ENCODE measurements at regions not wholly inside any gene's neighbourhood (a gene's known extent, or its start where the extent isn't known, plus 50 kb on each side); places are given as distances from the start of the nearest gene placed in this dataset.

DNA sequence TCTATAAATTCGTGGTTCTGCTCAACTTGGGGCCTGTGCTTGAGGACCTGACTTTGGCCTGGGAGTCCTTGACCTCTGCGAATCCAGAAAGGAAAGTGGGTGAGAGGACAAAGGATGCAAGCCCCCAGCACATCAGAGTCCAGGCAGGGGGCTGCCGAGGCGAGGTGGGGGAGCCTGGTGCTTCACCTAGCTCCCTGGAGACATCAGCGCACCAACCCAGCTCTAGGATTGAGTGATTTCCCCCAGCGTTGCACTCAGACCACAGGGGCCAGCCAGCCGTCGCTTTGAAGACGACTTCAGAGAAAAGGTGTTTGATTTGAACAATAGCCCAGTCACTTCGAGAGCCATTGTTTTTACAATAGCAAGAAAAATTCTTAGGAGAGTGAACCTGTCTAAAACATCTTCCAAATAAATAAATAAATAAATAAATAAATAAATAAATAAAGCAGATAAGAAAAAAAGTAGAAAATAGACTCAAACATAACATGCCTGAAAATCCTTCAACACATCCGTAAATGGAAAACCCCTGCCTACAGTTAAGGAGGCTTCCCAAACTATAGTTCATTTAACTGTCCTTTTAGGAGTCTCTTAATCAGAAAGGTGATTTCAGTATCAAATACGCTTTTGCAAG is 180.9 kb downstream of the RBFOX3 start:
- in situ Hi-C loops (cut with MboI): no loop called here
- Histone ChIP-seq H3K27me3 (replicated peaks; ENCODE audit: insufficient read depth) (peaks cover 9% of the 10 kb centered on the region; the same call in 1 of the 2 replicates), H3K79me2 (ENCODE audit: insufficient read depth) (no peaks in the 10 kb centered on the region), H4K20me1 (ENCODE audit: insufficient read depth) (no peaks in the 10 kb centered on the region), H3K9me2 (ENCODE audit: insufficient read depth) (no peaks in the 10 kb centered on the region), H3K9ac (no peak overlapping the region), H3K27ac (no peak overlapping the region), H3K9me3 (ENCODE audit: low read depth) (no peaks in the 10 kb centered on the region), H3K36me3 (ENCODE audit: low read depth) (no peaks in the 10 kb centered on the region), H3K4me3 (no peak overlapping the region), H3K4me1 (ENCODE audit: insufficient read depth) (no peaks in the 10 kb centered on the region), H3F3A (ENCODE audit: insufficient read depth) (no peaks in the 10 kb centered on the region), H3K4me2 (ENCODE audit: unreplicated experiment) (no peak overlapping the region), H2AFZ (no peak overlapping the region)
- no peak for TF ChIP-seq EZH2 (IDR thresholded peaks at IDR 0.05; ENCODE audit: insufficient read depth, poor library complexity, severe bottlenecking)
- TF ChIP-seq EZH2phosphoT487 (IDR thresholded peaks at IDR 0.05; ENCODE audit: insufficient read depth, low read depth): no peak
- DNase-seq: no peak
- WGBS, 2 experiments (ENCODE audit: low coverage in 1 of 2, low lambda C conversion rate in 2 of 2, missing lambda C conversion rate in 2 of 2): 21 to 29% methylated on average over 12 of the region's 12 CpGs

DNA sequence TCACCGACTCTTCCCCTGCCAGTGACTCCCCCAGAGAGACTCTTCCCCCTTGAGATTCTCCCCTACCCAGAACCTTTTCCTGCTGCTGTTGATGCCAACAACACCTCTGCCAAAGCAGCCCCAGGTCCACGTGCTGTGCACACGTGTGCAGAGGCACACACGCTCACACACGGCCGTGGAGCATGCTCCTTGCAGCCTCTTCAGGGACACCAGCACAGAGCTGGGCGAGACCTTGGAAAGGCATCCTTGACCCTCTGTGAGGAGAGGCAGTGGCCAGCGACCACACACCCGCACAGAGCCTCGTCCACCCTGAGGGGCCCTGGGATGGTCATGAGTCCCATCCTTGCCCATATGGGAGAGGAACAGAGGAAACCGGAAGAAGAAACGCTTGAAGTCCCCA is 181.9 kb downstream of the RBFOX3 start:
- no peak overlapping the region for H3K27ac ChIP-seq
- H3K4me2 ChIP-seq (ENCODE audit: unreplicated experiment): no peak overlapping the region
- H3K27me3 ChIP-seq (replicated peaks; ENCODE audit: insufficient read depth): 0 out of 2 replicates have a peak, but pooled peaks cover 9% of the 10 kb centered on the region
- H4K20me1 ChIP-seq (ENCODE audit: insufficient read depth): no peaks in the 10 kb centered on the region
- in situ Hi-C loops (cut with MboI): no loop called here
- no peaks in the 10 kb centered on the region for H3K36me3 ChIP-seq (ENCODE audit: low read depth)
- no peaks in the 10 kb centered on the region for H3K9me3 ChIP-seq (ENCODE audit: low read depth)
- no peak for DNase-seq
- no peaks in the 10 kb centered on the region for H3F3A ChIP-seq (ENCODE audit: insufficient read depth)
- H2AFZ ChIP-seq: no peak overlapping the region
- H3K9me2 ChIP-seq (ENCODE audit: insufficient read depth): no peaks in the 10 kb centered on the region
- H3K9ac ChIP-seq: no peak overlapping the region
- WGBS, 2 experiments (ENCODE audit: low coverage in 1 of 2, low lambda C conversion rate in 2 of 2, missing lambda C conversion rate in 2 of 2): 42 to 48% methylated on average over 12 of the region's 12 CpGs
- TF ChIP-seq EZH2phosphoT487 (IDR thresholded peaks at IDR 0.05; ENCODE audit: insufficient read depth, low read depth) (no peak), EZH2 (IDR thresholded peaks at IDR 0.05; ENCODE audit: insufficient read depth, poor library complexity, severe bottlenecking) (no peak)
- H3K79me2 ChIP-seq (ENCODE audit: insufficient read depth): no peaks in the 10 kb centered on the region
- no peaks in the 10 kb centered on the region for H3K4me1 ChIP-seq (ENCODE audit: insufficient read depth)
- H3K4me3 ChIP-seq: no peak overlapping the region

DNA sequence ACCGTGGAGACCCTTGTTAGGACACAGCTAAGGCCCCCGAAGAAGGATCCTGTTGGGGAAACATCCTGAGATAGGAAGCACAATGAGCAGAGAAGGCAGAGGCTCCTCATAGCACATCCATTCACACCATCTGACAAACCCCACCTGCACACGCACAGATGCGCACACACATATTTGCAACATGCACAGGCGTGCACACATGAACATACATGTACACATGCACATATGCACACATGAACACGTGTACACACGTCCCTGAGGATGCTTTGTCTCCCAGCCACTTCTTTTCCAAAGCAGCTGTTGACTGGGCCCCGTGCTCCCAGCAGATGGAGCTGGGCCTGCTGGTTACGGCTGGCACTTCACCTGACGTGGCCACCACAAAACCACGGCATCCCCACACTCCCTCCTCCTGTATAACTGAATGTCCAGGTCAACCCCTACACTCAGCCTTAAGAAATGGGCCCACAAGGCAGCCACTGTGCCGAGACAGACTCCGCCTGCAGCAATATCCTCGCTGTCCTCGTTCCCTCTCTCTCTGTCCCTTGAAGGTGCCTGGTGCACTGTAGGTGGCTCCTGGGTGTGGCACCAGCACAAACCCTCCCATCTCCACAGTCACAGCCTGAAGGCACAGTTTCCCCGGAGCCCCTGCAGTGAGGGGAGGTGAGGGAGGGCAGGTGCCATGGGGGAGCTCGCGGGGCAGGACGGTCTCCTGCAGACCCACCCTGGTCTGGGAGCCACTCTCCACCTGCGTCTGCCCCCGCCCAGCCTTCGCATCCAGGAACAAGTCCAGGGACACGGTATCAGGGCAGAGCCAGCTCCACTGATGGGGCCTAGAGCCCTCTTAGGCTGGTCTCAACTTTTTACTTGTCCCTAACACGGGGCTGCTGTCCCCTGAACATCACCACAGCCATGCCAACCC is 183.0 kb downstream of the RBFOX3 start:
- TF ChIP-seq EZH2 (IDR thresholded peaks at IDR 0.05; ENCODE audit: insufficient read depth, poor library complexity, severe bottlenecking): no peak
- no peak for TF ChIP-seq EZH2phosphoT487 (IDR thresholded peaks at IDR 0.05; ENCODE audit: insufficient read depth, low read depth)
- DNase-seq: no peak
- Histone ChIP-seq H3K4me1 (ENCODE audit: insufficient read depth) (no peaks in the 10 kb centered on the region), H3K9ac (no peak overlapping the region), H3K79me2 (ENCODE audit: insufficient read depth) (no peaks in the 10 kb centered on the region), H2AFZ (no peak overlapping the region), H4K20me1 (ENCODE audit: insufficient read depth) (no peaks in the 10 kb centered on the region), H3F3A (ENCODE audit: insufficient read depth) (no peaks in the 10 kb centered on the region), H3K36me3 (ENCODE audit: low read depth) (no peaks in the 10 kb centered on the region), H3K4me2 (ENCODE audit: unreplicated experiment) (no peak overlapping the region), H3K9me3 (ENCODE audit: low read depth) (no peaks in the 10 kb centered on the region), H3K27me3 (replicated peaks; ENCODE audit: insufficient read depth) (0 out of 2 replicates have a peak, but pooled peaks cover 6% of the 10 kb centered on the region), H3K4me3 (no peak overlapping the region), H3K9me2 (ENCODE audit: insufficient read depth) (no peaks in the 10 kb centered on the region), H3K27ac (no peak overlapping the region)
- 56 to 57% methylated on average over 20 to 23 of the region's 24 CpGs for WGBS, 2 experiments (ENCODE audit: low coverage in 1 of 2, low lambda C conversion rate in 2 of 2, missing lambda C conversion rate in 2 of 2)
- in situ Hi-C loops (cut with MboI): no loop called here

DNA sequence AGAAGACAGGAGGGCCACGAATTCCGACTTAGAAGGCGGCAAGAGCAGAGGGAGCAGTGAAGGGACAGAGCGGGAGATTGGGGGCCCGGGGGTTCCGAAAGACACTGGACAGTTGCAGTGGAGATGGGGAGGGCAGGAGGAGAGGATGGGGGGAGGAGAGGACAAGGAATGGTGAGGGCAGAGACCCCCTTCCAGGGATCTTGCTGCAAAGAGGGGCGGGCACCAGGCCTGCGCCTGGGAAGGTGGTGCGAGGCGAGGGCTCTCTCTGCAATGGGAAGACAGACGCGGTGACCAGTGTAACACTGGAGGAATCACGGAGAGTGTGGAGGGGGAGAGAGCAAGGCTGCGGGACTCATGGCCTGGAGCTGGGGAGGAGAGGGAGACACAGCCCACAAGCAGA is 185.2 kb downstream of the RBFOX3 start:
- Histone ChIP-seq H3K4me3 (no peak overlapping the region), H3K36me3 (ENCODE audit: low read depth) (no peaks in the 10 kb centered on the region), H3K9me2 (ENCODE audit: insufficient read depth) (no peaks in the 10 kb centered on the region), H3K4me2 (ENCODE audit: unreplicated experiment) (no peak overlapping the region), H4K20me1 (ENCODE audit: insufficient read depth) (no peaks in the 10 kb centered on the region), H3K9ac (no peak overlapping the region), H3K27ac (no peak overlapping the region), H3F3A (ENCODE audit: insufficient read depth) (no peaks in the 10 kb centered on the region), H3K9me3 (ENCODE audit: low read depth) (no peaks in the 10 kb centered on the region), H3K4me1 (ENCODE audit: insufficient read depth) (no peaks in the 10 kb centered on the region), H2AFZ (no peak overlapping the region), H3K27me3 (replicated peaks; ENCODE audit: insufficient read depth) (0 out of 2 replicates have a peak, but pooled peaks cover 6% of the 10 kb centered on the region), H3K79me2 (ENCODE audit: insufficient read depth) (no peaks in the 10 kb centered on the region)
- 46 to 63% methylated on average over 6 to 14 of the region's 14 CpGs for WGBS, 2 experiments (ENCODE audit: low coverage in 1 of 2, low lambda C conversion rate in 2 of 2, missing lambda C conversion rate in 2 of 2)
- in situ Hi-C loops (cut with MboI): no loop called here
- DNase-seq: no peak
- TF ChIP-seq EZH2phosphoT487 (IDR thresholded peaks at IDR 0.05; ENCODE audit: insufficient read depth, low read depth) (no peak), EZH2 (IDR thresholded peaks at IDR 0.05; ENCODE audit: insufficient read depth, poor library complexity, severe bottlenecking) (no peak)

All from GM23248 (cell line).